Testis (tissue), 2 donors: ENCODE measurements at regions not wholly inside any gene's neighbourhood (a gene's known extent, or its start where the extent isn't known, plus 50 kb on each side); places are given as distances from the start of the nearest gene placed in this dataset.

Source experiments
- CTCF ChIP-seq, 3 experiments: fragments of 450-650 bp in 2 of 3; fragments of 200-600 bp in 1 of 3; sonication (generic) in 1 of 3; IDR thresholded peaks; one replicate each; pipeline ENCODE4 v1.5.1; 2016 to 2019; ENCODE audit warnings: antibody characterized with exemption in 3 of 3, mild to moderate bottlenecking in 2 of 3, moderate library complexity in 1 of 3
- POLR2A ChIP-seq: fragments of 450-650 bp; IDR thresholded peaks from one replicate; pipeline ENCODE4 v1.6.1; 2017; ENCODE audit warnings: antibody characterized with exemption, mild to moderate bottlenecking, moderate library complexity

GRCh38 chr3:88713233-88713691, 394.2 kb upstream of the EPHA3 start:
- TF ChIP-seq CTCF (IDR thresholded peaks at IDR 0.05), result no peak
- no peak for TF ChIP-seq POLR2A
